ENCODE measurements at regions not wholly inside any gene's neighbourhood (a gene's known extent, or its start where the extent isn't known, plus 50 kb on each side); places are given as distances from the start of the nearest gene placed in this dataset.
"Not testable (repeated sequence)": the region's sequence is repeated elsewhere in the genome, so short reads cannot be mapped to it uniquely, and the experiment has no call there.

DNA sequence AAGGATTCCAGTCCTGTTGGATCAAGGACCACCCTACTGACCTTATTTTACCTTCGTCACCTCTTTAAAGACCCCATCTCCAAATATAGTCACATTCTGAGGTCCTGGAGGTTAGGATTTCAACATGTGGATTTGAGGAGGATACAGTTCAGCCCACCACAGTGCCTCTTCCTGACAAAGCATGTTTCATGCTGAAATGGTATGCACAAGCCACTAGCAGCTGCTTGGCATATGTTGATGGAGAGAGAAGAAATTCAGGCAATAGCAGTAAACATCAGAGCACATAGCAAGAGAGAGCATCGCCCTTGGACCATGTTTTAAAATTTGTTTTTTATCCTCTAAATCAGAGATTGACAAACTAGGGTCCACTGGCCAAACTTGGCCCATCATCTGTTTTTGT lies 172.1 kb downstream of the PRKX start:
- Histone ChIP-seq H3K27me3 (no peaks in the 10 kb centered on the region), H3K4me1 (ENCODE audit: low read depth) (no peaks in the 10 kb centered on the region), H3K9me3 (ENCODE audit: low read depth) (no peaks in the 10 kb centered on the region), H3K27ac (no peak overlapping the region), H3K4me3 (no peak overlapping the region), H3K36me3 (no peaks in the 10 kb centered on the region)
- TF ChIP-seq, protein P1, sequence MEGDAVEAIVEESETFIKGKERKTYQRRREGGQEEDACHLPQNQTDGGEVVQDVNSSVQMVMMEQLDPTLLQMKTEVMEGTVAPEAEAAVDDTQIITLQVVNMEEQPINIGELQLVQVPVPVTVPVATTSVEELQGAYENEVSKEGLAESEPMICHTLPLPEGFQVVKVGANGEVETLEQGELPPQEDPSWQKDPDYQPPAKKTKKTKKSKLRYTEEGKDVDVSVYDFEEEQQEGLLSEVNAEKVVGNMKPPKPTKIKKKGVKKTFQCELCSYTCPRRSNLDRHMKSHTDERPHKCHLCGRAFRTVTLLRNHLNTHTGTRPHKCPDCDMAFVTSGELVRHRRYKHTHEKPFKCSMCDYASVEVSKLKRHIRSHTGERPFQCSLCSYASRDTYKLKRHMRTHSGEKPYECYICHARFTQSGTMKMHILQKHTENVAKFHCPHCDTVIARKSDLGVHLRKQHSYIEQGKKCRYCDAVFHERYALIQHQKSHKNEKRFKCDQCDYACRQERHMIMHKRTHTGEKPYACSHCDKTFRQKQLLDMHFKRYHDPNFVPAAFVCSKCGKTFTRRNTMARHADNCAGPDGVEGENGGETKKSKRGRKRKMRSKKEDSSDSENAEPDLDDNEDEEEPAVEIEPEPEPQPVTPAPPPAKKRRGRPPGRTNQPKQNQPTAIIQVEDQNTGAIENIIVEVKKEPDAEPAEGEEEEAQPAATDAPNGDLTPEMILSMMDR (IDR thresholded peaks at IDR 0.05; ENCODE audit: low read depth, low read length) = no peak
- no peak for DNase-seq (ENCODE audit: low read depth in 1 of 2, low spot score in 1 of 2)

DNA sequence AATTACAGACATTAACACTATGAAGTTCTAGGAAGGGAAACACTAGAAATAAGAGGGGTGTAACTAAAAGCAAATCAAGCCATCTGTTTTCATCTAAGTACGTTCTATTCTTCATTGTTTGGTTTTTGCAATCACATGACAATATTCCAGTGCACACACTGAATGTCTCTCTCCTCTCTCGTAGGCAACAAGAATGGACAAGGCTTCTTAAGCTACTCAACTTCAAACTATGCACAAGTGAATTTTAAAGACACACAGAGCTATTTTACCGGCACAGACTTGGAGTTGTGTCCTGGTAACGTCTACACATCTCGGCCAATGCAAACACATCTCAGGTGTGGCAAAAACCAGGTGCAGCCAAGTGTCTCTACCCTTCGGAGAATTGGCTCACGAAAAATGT lies 173.3 kb downstream of the PRKX start:
- H3K4me1 ChIP-seq (ENCODE audit: low read depth) = no peaks in the 10 kb centered on the region
- DNase-seq (ENCODE audit: low read depth in 1 of 2, low spot score in 1 of 2) = no peak
- no peaks in the 10 kb centered on the region for H3K9me3 ChIP-seq (ENCODE audit: low read depth)
- H3K27me3 ChIP-seq = no peaks in the 10 kb centered on the region
- TF ChIP-seq, protein P1 (IDR thresholded peaks at IDR 0.05; ENCODE audit: low read depth, low read length) = no peak
- no peak overlapping the region for H3K4me3 ChIP-seq
- no peak overlapping the region for H3K27ac ChIP-seq
- H3K36me3 ChIP-seq = no peaks in the 10 kb centered on the region

DNA sequence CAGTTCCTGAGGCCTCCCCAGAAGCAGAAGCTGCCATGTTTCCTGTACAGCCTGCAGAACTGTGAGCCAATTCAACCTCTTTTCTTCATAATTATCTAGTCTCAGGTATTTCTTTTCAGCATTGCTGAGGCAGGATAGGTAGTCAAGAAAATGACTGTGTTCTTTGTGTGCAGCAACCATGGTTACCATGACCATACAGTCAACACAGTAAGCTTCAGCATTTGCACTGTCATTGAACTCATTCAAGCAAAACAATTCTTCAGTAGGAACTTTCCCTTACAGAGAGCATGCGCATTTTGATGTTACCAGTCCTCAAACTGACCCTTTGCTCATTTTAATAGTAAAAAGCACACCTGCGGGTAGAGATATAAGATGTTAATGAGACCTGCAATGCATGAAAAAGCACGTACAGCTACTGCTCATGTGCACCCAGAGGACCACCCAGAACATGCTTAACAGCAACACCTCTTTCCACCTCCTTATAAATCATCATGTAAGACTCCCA lies 180.8 kb downstream of the PRKX start:
- Histone ChIP-seq H3K4me3 (no peak overlapping the region), H3K27me3 (no peaks in the 10 kb centered on the region), H3K4me1 (ENCODE audit: low read depth) (no peaks in the 10 kb centered on the region), H3K36me3 (no peaks in the 10 kb centered on the region), H3K9me3 (ENCODE audit: low read depth) (no peaks in the 10 kb centered on the region), H3K27ac (no peak overlapping the region)
- TF ChIP-seq, protein P1 (IDR thresholded peaks at IDR 0.05; ENCODE audit: low read depth, low read length) = no peak
- DNase-seq (ENCODE audit: low read depth in 1 of 2, low spot score in 1 of 2) = no peak

DNA sequence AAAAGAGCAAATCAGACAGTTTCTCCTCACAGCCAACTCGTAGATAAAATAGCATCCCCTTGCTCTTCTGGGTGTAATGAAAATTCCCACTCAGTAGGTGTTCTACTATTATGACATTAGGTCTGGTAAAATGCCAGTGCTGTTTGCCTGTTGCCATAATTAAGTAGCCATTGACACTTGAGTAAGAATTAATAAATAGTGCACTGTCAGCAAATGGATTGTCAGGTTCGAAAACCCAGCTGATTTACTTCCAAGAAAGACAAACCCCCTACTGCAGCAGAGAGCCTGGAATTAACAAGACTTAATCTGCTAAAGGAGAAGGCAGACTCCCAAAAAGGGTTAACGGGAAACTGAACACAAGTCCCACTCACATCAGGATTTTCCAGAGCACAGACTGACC lies 182.0 kb downstream of the PRKX start:
- H3K27ac ChIP-seq; DNase-seq (ENCODE audit: low read depth in 1 of 2, low spot score in 1 of 2); H3K36me3 ChIP-seq; H3K4me3 ChIP-seq; H3K27me3 ChIP-seq; H3K4me1 ChIP-seq (ENCODE audit: low read depth); H3K9me3 ChIP-seq (ENCODE audit: low read depth): not testable (repeated sequence)

DNA sequence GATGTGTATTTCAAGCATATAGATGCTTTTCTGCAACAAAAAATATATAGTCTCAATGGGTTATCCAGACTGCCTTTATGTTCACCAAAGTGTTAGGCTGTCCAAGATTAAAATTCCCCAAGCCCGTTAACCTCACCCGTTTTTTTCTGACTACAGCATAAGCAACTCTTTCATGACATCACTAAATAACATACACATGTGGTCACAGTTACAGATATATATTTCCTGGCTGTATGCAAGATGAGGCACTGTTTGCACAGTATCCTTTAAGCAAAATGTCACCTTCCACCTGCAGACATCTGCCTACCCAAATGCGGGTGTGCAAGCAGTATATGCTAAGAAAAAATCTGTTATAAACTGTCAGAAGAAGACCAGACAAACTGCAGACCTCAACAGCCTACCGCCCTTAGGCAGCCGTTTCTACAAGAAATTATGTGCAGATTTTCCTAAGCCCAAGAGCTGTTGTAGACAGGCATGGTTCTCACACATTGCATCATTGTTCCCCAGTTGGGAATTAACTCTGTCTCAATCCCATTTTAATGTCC lies 183.1 kb upstream of the MXRA5 start:
- H3K9me3 ChIP-seq (ENCODE audit: low read depth) = no peaks in the 10 kb centered on the region
- no peaks in the 10 kb centered on the region for H3K36me3 ChIP-seq
- no peak for DNase-seq (ENCODE audit: low read depth in 1 of 2, low spot score in 1 of 2)
- no peak overlapping the region for H3K27ac ChIP-seq
- TF ChIP-seq, protein P1 (IDR thresholded peaks at IDR 0.05; ENCODE audit: low read depth, low read length) = no peak
- H3K27me3 ChIP-seq = no peaks in the 10 kb centered on the region
- H3K4me1 ChIP-seq (ENCODE audit: low read depth) = no peaks in the 10 kb centered on the region
- H3K4me3 ChIP-seq = no peak overlapping the region

DNA sequence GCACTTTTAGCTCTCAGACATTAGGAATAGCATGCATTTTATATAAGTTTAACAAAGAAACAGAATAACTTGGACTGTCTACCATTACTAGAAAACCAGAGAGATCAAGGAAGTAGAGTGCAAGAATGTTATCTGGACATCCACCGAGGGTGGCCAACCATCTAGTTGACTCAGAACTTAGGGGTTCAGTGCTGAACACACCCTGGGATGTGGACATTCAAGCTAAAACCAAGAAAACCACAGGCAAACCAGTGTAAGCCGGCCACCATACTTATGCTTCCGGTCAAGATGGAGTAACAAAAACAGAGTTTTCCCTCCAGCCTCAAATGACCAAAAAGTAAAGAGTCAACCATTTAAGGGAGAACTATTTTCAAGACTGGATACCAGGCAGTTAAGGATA lies 181.4 kb upstream of the MXRA5 start:
- Histone ChIP-seq H3K4me3 (no peak overlapping the region), H3K4me1 (ENCODE audit: low read depth) (no peaks in the 10 kb centered on the region), H3K27me3 (no peaks in the 10 kb centered on the region), H3K36me3 (no peaks in the 10 kb centered on the region), H3K9me3 (ENCODE audit: low read depth) (no peaks in the 10 kb centered on the region), H3K27ac (no peak overlapping the region)
- DNase-seq (ENCODE audit: low read depth in 1 of 2, low spot score in 1 of 2) = no peak
- TF ChIP-seq, protein P1 (IDR thresholded peaks at IDR 0.05; ENCODE audit: low read depth, low read length) = no peak
